ENCODE measurements at regions not wholly inside any gene's neighbourhood (a gene's known extent, or its start where the extent isn't known, plus 50 kb on each side); places are given as distances from the start of the nearest gene placed in this dataset.

- TF ChIP-seq ATF2 (IDR thresholded peaks at IDR 0.05; ENCODE audit: low read length) (no peak), GABPA (IDR thresholded peaks at IDR 0.05; ENCODE audit: borderline replicate concordance, insufficient read depth, low read length) (no peak), TBP (IDR thresholded peaks at IDR 0.05; ENCODE audit: low read depth, low read length) (no peak), RFX5 (IDR thresholded peaks at IDR 0.05; ENCODE audit: borderline replicate concordance, low read depth, low read length) (no peak), CTBP2 (IDR thresholded peaks at IDR 0.05; ENCODE audit: borderline replicate concordance, insufficient read depth, insufficient read length, low read length) (no peak), SP2 (IDR thresholded peaks at IDR 0.05; ENCODE audit: low read length) (no peak), SUZ12 (IDR thresholded peaks at IDR 0.05; ENCODE audit: low read length) (no peak), POU5F1 (IDR thresholded peaks at IDR 0.05; ENCODE audit: low read depth, low read length) (no peak)
These were observed 527.8 kb downstream of the MIAT start (continued) for GRCh38 chr22:27185099-27185709.

Measured in H1 (cell line).